ENCODE measurements at regions not wholly inside any gene's neighbourhood (a gene's known extent, or its start where the extent isn't known, plus 50 kb on each side); places are given as distances from the start of the nearest gene placed in this dataset.

GRCh38 chr2:128521482-128521881, 202.8 kb upstream of the HS6ST1 start:
- Histone ChIP-seq H3K27me3 (ENCODE audit: control insufficient read depth in 2 of 2, insufficient read depth in 2 of 2, low read length in 2 of 2) (no peaks in the 10 kb centered on the region), H3K9me3 (ENCODE audit: control insufficient read depth in 2 of 3, low read length in 3 of 3) (no peaks in the 10 kb centered on the region), H3K4me3 (ENCODE audit: low read length) (no peak overlapping the region), H3K36me3 (ENCODE audit: control insufficient read depth in 2 of 3, insufficient read depth in 3 of 3, low read length in 3 of 3) (no peaks in the 10 kb centered on the region), H3K4me1 (ENCODE audit: control insufficient read depth in 2 of 2, insufficient read depth in 2 of 2, low read length in 2 of 2) (no peaks in the 10 kb centered on the region), H3K27ac (ENCODE audit: low read depth, low read length) (no peak overlapping the region)
- ChIA-PET POLR2A (no interaction called here), CTCF (no interaction called here)
- intact Hi-C loops (cut with micrococcal nuclease): no loop called here
- H3K36me3 Mint-ChIP-seq: peaks cover 0 to 1% (median 0%) of the 10 kb centered on the region in 5 donors
- ATAC-seq (no peak), DNase-seq (no peak)
- peaks cover 0 to 20% (median 0%) of the 10 kb centered on the region in 7 donors for H3K4me1 Mint-ChIP-seq
- H3K27ac Mint-ChIP-seq: no peak overlapping the region
- H3K4me3 Mint-ChIP-seq: no peak overlapping the region
- peaks cover 0 to 4% (median 0%) of the 10 kb centered on the region in 11 donors for H3K9me3 Mint-ChIP-seq
- peaks cover 0 to 8% (median 0%) of the 10 kb centered on the region in 5 donors for H3K27me3 Mint-ChIP-seq

- Histone ChIP-seq H3K4me3 (ENCODE audit: low read length) (no peak overlapping the region), H3K4me1 (ENCODE audit: control insufficient read depth in 2 of 2, insufficient read depth in 2 of 2, low read length in 2 of 2) (no peaks in the 10 kb centered on the region), H3K36me3 (ENCODE audit: control insufficient read depth in 2 of 3, insufficient read depth in 3 of 3, low read length in 3 of 3) (no peaks in the 10 kb centered on the region), H3K9me3 (ENCODE audit: control insufficient read depth in 2 of 3, low read length in 3 of 3) (no peaks in the 10 kb centered on the region), H3K27ac (ENCODE audit: low read depth, low read length) (no peak overlapping the region), H3K27me3 (ENCODE audit: control insufficient read depth in 2 of 2, insufficient read depth in 2 of 2, low read length in 2 of 2) (no peaks in the 10 kb centered on the region)
- DNase-seq (no peak), ATAC-seq (no peak)
- H3K9me3 Mint-ChIP-seq: peaks cover 0 to 4% (median 1%) of the 10 kb centered on the region in 11 donors
- no peak overlapping the region for H3K4me3 Mint-ChIP-seq
- H3K4me1 Mint-ChIP-seq: peaks cover 0 to 20% (median 0%) of the 10 kb centered on the region in 7 donors
- H3K27ac Mint-ChIP-seq: no peak overlapping the region
- H3K27me3 Mint-ChIP-seq: peaks cover 0 to 12% (median 6%) of the 10 kb centered on the region in 5 donors
- intact Hi-C loops (cut with micrococcal nuclease): no loop called here
- POLR2A ChIA-PET: no interaction called here
- CTCF ChIA-PET: no interaction called here
- peaks cover 0 to 1% (median 0%) of the 10 kb centered on the region in 5 donors for H3K36me3 Mint-ChIP-seq
Measured at GRCh38 chr2:128522829-128523228, 204.2 kb upstream of the HS6ST1 start.

- Histone ChIP-seq H3K36me3 (ENCODE audit: control insufficient read depth in 2 of 3, insufficient read depth in 3 of 3, low read length in 3 of 3) (no peaks in the 10 kb centered on the region), H3K9me3 (ENCODE audit: control insufficient read depth in 2 of 3, low read length in 3 of 3) (no peaks in the 10 kb centered on the region), H3K4me1 (ENCODE audit: control insufficient read depth in 2 of 2, insufficient read depth in 2 of 2, low read length in 2 of 2) (no peaks in the 10 kb centered on the region), H3K27ac (ENCODE audit: low read depth, low read length) (no peak overlapping the region), H3K4me3 (ENCODE audit: low read length) (no peak overlapping the region), H3K27me3 (ENCODE audit: control insufficient read depth in 2 of 2, insufficient read depth in 2 of 2, low read length in 2 of 2) (no peaks in the 10 kb centered on the region)
- peaks cover 0 to 16% (median 6%) of the 10 kb centered on the region in 5 donors for H3K27me3 Mint-ChIP-seq
- H3K9me3 Mint-ChIP-seq: peaks cover 0 to 4% (median 1%) of the 10 kb centered on the region in 11 donors
- H3K4me3 Mint-ChIP-seq: no peak overlapping the region
- ChIA-PET POLR2A (no interaction called here), CTCF (no interaction called here)
- no peak overlapping the region for H3K27ac Mint-ChIP-seq
- intact Hi-C loops (cut with micrococcal nuclease): no loop called here
- DNase-seq (no peak), ATAC-seq (no peak)
- H3K36me3 Mint-ChIP-seq: peaks cover 0 to 1% (median 0%) of the 10 kb centered on the region in 5 donors
- H3K4me1 Mint-ChIP-seq: peaks cover 0 to 20% (median 0%) of the 10 kb centered on the region in 7 donors
Measured at GRCh38 chr2:128523457-128523856, 204.8 kb upstream of the HS6ST1 start.

GRCh38 chr2:128524183-128524582, 205.5 kb upstream of the HS6ST1 start:
- CTCF ChIA-PET: no interaction called here
- H3K27me3 Mint-ChIP-seq: peaks cover 0 to 18% (median 6%) of the 10 kb centered on the region in 5 donors
- no peak overlapping the region for H3K27ac ChIP-seq (ENCODE audit: low read depth, low read length)
- intact Hi-C loops (cut with micrococcal nuclease): no loop called here
- ATAC-seq (no peak), DNase-seq (no peak)
- peaks cover 0 to 4% (median 1%) of the 10 kb centered on the region in 11 donors for H3K9me3 Mint-ChIP-seq
- H3K4me3 Mint-ChIP-seq: no peak overlapping the region
- no peaks in the 10 kb centered on the region for H3K36me3 ChIP-seq (ENCODE audit: control insufficient read depth in 2 of 3, insufficient read depth in 3 of 3, low read length in 3 of 3)
- POLR2A ChIA-PET: no interaction called here
- no peak overlapping the region for H3K27ac Mint-ChIP-seq
- H3K36me3 Mint-ChIP-seq: peaks cover 0 to 1% (median 0%) of the 10 kb centered on the region in 5 donors
- H3K4me1 Mint-ChIP-seq: peaks cover 0 to 20% (median 0%) of the 10 kb centered on the region in 7 donors
- H3K9me3 ChIP-seq (ENCODE audit: control insufficient read depth in 2 of 3, low read length in 3 of 3): no peaks in the 10 kb centered on the region
- no peaks in the 10 kb centered on the region for H3K27me3 ChIP-seq (ENCODE audit: control insufficient read depth in 2 of 2, insufficient read depth in 2 of 2, low read length in 2 of 2)
- H3K4me3 ChIP-seq (ENCODE audit: low read length): no peak overlapping the region
- no peaks in the 10 kb centered on the region for H3K4me1 ChIP-seq (ENCODE audit: control insufficient read depth in 2 of 2, insufficient read depth in 2 of 2, low read length in 2 of 2)

- no peak for ATAC-seq
- no peaks in the 10 kb centered on the region for H3K36me3 Mint-ChIP-seq
- intact Hi-C loops (cut with micrococcal nuclease): no loop called here
- H3K4me1 Mint-ChIP-seq: peaks cover 0 to 11% (median 0%) of the 10 kb centered on the region in 7 donors
- H3K27me3 Mint-ChIP-seq: peaks cover 0 to 13% (median 6%) of the 10 kb centered on the region in 5 donors
- Histone ChIP-seq H3K4me1 (ENCODE audit: control insufficient read depth in 2 of 2, insufficient read depth in 2 of 2, low read length in 2 of 2) (no peaks in the 10 kb centered on the region), H3K27ac (ENCODE audit: low read depth, low read length) (no peak overlapping the region), H3K36me3 (ENCODE audit: control insufficient read depth in 2 of 3, insufficient read depth in 3 of 3, low read length in 3 of 3) (no peaks in the 10 kb centered on the region), H3K4me3 (ENCODE audit: low read length) (no peak overlapping the region), H3K9me3 (ENCODE audit: control insufficient read depth in 2 of 3, low read length in 3 of 3) (no peaks in the 10 kb centered on the region), H3K27me3 (ENCODE audit: control insufficient read depth in 2 of 2, insufficient read depth in 2 of 2, low read length in 2 of 2) (no peaks in the 10 kb centered on the region)
- CTCF ChIA-PET: no interaction called here
- peaks cover 0 to 4% (median 1%) of the 10 kb centered on the region in 11 donors for H3K9me3 Mint-ChIP-seq
- H3K4me3 Mint-ChIP-seq: no peak overlapping the region
- DNase-seq: no peak
- no peak overlapping the region for H3K27ac Mint-ChIP-seq
- POLR2A ChIA-PET: no interaction called here
Measured at GRCh38 chr2:128525653-128526052, 207.0 kb upstream of the HS6ST1 start.

GRCh38 chr2:128526455-128526976, 207.8 kb upstream of the HS6ST1 start:
- Mint-ChIP-seq H3K4me3 (no peak overlapping the region), H3K36me3 (no peaks in the 10 kb centered on the region), H3K27me3 (peaks cover 0 to 13% (median 6%) of the 10 kb centered on the region in 5 donors), H3K4me1 (peaks cover 0 to 10% (median 0%) of the 10 kb centered on the region in 7 donors), H3K27ac (no peak overlapping the region), H3K9me3 (peaks cover 0 to 4% (median 1%) of the 10 kb centered on the region in 11 donors)
- H3K36me3 ChIP-seq (ENCODE audit: control insufficient read depth in 2 of 3, insufficient read depth in 3 of 3, low read length in 3 of 3): no peaks in the 10 kb centered on the region
- H3K27ac ChIP-seq (ENCODE audit: low read depth, low read length): no peak overlapping the region
- no peaks in the 10 kb centered on the region for H3K4me1 ChIP-seq (ENCODE audit: control insufficient read depth in 2 of 2, insufficient read depth in 2 of 2, low read length in 2 of 2)
- ChIA-PET POLR2A (no interaction called here), CTCF (no interaction called here)
- DNase-seq: no peak
- intact Hi-C loops (cut with micrococcal nuclease): no loop called here
- H3K27me3 ChIP-seq (ENCODE audit: control insufficient read depth in 2 of 2, insufficient read depth in 2 of 2, low read length in 2 of 2): no peaks in the 10 kb centered on the region
- ATAC-seq: no peak
- H3K4me3 ChIP-seq (ENCODE audit: low read length): no peak overlapping the region
- no peaks in the 10 kb centered on the region for H3K9me3 ChIP-seq (ENCODE audit: control insufficient read depth in 2 of 3, low read length in 3 of 3)

GRCh38 chr2:128528133-128528532, 209.5 kb upstream of the HS6ST1 start:
- no peaks in the 10 kb centered on the region for H3K27me3 ChIP-seq (ENCODE audit: control insufficient read depth in 2 of 2, insufficient read depth in 2 of 2, low read length in 2 of 2)
- Mint-ChIP-seq H3K9me3 (peaks cover 0 to 4% (median 1%) of the 10 kb centered on the region in 11 donors), H3K27me3 (peaks cover 0 to 13% (median 2%) of the 10 kb centered on the region in 5 donors), H3K36me3 (no peaks in the 10 kb centered on the region), H3K27ac (no peak overlapping the region), H3K4me3 (no peak overlapping the region), H3K4me1 (peaks cover 0 to 10% (median 0%) of the 10 kb centered on the region in 7 donors)
- H3K27ac ChIP-seq (ENCODE audit: low read depth, low read length): no peak overlapping the region
- ATAC-seq (no peak), DNase-seq (no peak)
- no peaks in the 10 kb centered on the region for H3K4me1 ChIP-seq (ENCODE audit: control insufficient read depth in 2 of 2, insufficient read depth in 2 of 2, low read length in 2 of 2)
- no peaks in the 10 kb centered on the region for H3K9me3 ChIP-seq (ENCODE audit: control insufficient read depth in 2 of 3, low read length in 3 of 3)
- ChIA-PET POLR2A (no interaction called here), CTCF (no interaction called here)
- intact Hi-C loops (cut with micrococcal nuclease): no loop called here
- no peak overlapping the region for H3K4me3 ChIP-seq (ENCODE audit: low read length)
- H3K36me3 ChIP-seq (ENCODE audit: control insufficient read depth in 2 of 3, insufficient read depth in 3 of 3, low read length in 3 of 3): no peaks in the 10 kb centered on the region

Data from naive thymus-derived CD4-positive, alpha-beta T cell (primary cell).